Heart left ventricle (tissue), 13 donors: ENCODE measurements at regions not wholly inside any gene's neighbourhood (a gene's known extent, or its start where the extent isn't known, plus 50 kb on each side); places are given as distances from the start of the nearest gene placed in this dataset.

ENCODE experiments used
- CTCF ChIP-seq, 12 donors: fragments of 200-600 bp; sonication (generic) in 4 of 12; IDR thresholded peaks; one replicate each; pipeline versions ENCODE4 v1.5.0 to v1.8.0; 2018 to 2022; ENCODE audit warnings: antibody characterized with exemption in 12 of 12, mild to moderate bottlenecking in 5 of 12
- POLR2A ChIP-seq, 2 donors: fragments of 450-650 bp; IDR thresholded peaks; one replicate each; pipeline ENCODE4 v1.6.1; 2017; ENCODE audit warnings: antibody characterized with exemption in 2 of 2, mild to moderate bottlenecking in 2 of 2, moderate library complexity in 2 of 2
- donor health status: ischemic (EF 13 %, LVEDD 7.1; RV severe dilation, severe dysfunction).
- donor health status: DM: no; HTN: yes; CAD: no.
- donor health status: DM: no; HTN: no; CAD: no.
- donor health status: ischemic (EF 25% LVEDD 6.9; RV normal size, moderate dysfunction).
- donor health status: ischemic (EF 25% LVEDD 5.7; RV mildly dilated, moderate dysfunction).
- donor health status: ischemic (EF 35%, LVEDD 5.7; RV mildly dilated, moderate dysfunction).
- donor health status: nonischemic (EF 11% LVEDD 7.7; RV severe dilation, severe dysfunction).
- donor health status: DM: yes; HTN: yes; CAD: no.
- donor health status: PGD.
- donor health status: ischemic (EF 29% LVEDD 5.4; RV normal size, mild dysfunction).
- donor health status: nonischemic (EF 23%, LVEDD 6.1; RV moderate dilation, normal function).

GRCh38 chr2:146229508-146230155 is 1615.2 kb upstream of the ACVR2A start:
- TF ChIP-seq CTCF (IDR thresholded peaks at IDR 0.05), result no peak
- TF ChIP-seq POLR2A (IDR thresholded peaks at IDR 0.05), result no peak
